ENCODE measurements at regions not wholly inside any gene's neighbourhood (a gene's known extent, or its start where the extent isn't known, plus 50 kb on each side); places are given as distances from the start of the nearest gene placed in this dataset.

GRCh38 chr1:94650301-94650700, 108.7 kb upstream of the F3 start:
- DNase-seq: no peak
- Histone ChIP-seq H4K8ac (ENCODE audit: low read depth in 2 of 2, low read length in 2 of 2) (peak overlapping the region; percentile 40 to 42; a peak in 3 of 4 replicates), H4K91ac (ENCODE audit: insufficient read depth, low read depth, low read length) (peak overlapping the region; percentile 85; the same call in 1 of the 2 replicates), H2AK5ac (ENCODE audit: low read depth, low read length) (no peak overlapping the region), H3K4me3 (ENCODE audit: insufficient read depth, low read depth, low read length) (no peak overlapping the region), H3K14ac (replicated peaks; ENCODE audit: low read depth, low read length) (no peak overlapping the region; the same call in 1 of the 2 replicates), H4K20me1 (ENCODE audit: insufficient read depth, low read length) (no peaks in the 10 kb centered on the region), H3K18ac (ENCODE audit: low read depth, low read length) (peak overlapping the region; percentile 65; the same call in 1 of the 2 replicates), H2BK20ac (ENCODE audit: low read depth, low read length) (peak overlapping the region; percentile 66; the same call in 1 of the 2 replicates), H3K27ac (ENCODE audit: insufficient read depth, low read length) (no peak overlapping the region), H2BK15ac (ENCODE audit: low read depth, low read length) (peak overlapping the region; percentile 93; the same call in 1 of the 3 replicates), H3K36me3 (ENCODE audit: control insufficient read depth, insufficient read depth, low read length) (no peaks in the 10 kb centered on the region), H2AFZ (replicated peaks; ENCODE audit: low read length, poor library complexity) (no peak overlapping the region), H3K4ac (ENCODE audit: low read depth, low read length) (peak overlapping the region; percentile 87; the same call in 1 of the 2 replicates), H3K9me3 (ENCODE audit: control insufficient read depth, insufficient read depth, low read length) (no peaks in the 10 kb centered on the region), H3K4me1 (ENCODE audit: control insufficient read depth, insufficient read depth, low read length) (peaks cover 26% of the 10 kb centered on the region), H3K9ac (ENCODE audit: low read depth, low read length) (no peak overlapping the region), H2AK9ac (replicated peaks; ENCODE audit: low read depth, low read length, poor library complexity) (no peak overlapping the region), H2BK120ac (ENCODE audit: low read depth, low read length) (peak overlapping the region; percentile 86; the same call in 1 of the 2 replicates), H3K56ac (ENCODE audit: extremely low read depth, insufficient read depth, low read length) (0 out of 2 replicates have a peak overlapping the region, but pooled peaks have one; percentile 33), H3K79me1 (ENCODE audit: low read depth in 1 of 2, low read length in 2 of 2) (peaks cover 0 to 27% of the 10 kb centered on the region in 2 experiments; a peak in 2 of 4 replicates), H2BK5ac (ENCODE audit: low read depth, low read length, poor library complexity, severe bottlenecking) (peak overlapping the region; percentile 97), H4K5ac (ENCODE audit: low read depth, low read length) (peak overlapping the region; percentile 44; the same call in 1 of the 2 replicates), H3K23ac (ENCODE audit: low read depth, low read length) (no peak overlapping the region), H3K4me2 (ENCODE audit: low read depth, low read length) (no peak overlapping the region), H3K9me1 (ENCODE audit: insufficient read depth, low read length) (peaks cover 29% of the 10 kb centered on the region), H3K27me3 (ENCODE audit: control insufficient read depth, insufficient read depth, low read length) (no peaks in the 10 kb centered on the region)
- in situ Hi-C loops (cut with MboI; ENCODE audit: low sequenced_read_pairs) (no loop called here), intact Hi-C loops (cut with micrococcal nuclease) (no loop called here), dilution Hi-C loops (cut with HindIII; ENCODE audit: low sequenced_read_pairs, unreplicated experiment) (no loop called here)
- POLR2A ChIA-PET (ENCODE audit: unreplicated experiment): interaction anchor here (1.0 kb wide), 1 partner anchor 108 kb away, joined by 3 read pairs; the partner anchor contains the start of gene F3
- CTCF ChIA-PET: interaction anchor here (1.3 kb wide), 2 partner anchors 10 to 152 kb away, joined by 3 to 4 read pairs; no protein-coding TSS in a partner anchor
- WGBS, 2 experiments (ENCODE audit: extremely low coverage in 2 of 2, insufficient read length in 1 of 2): no CpG with 5 or more reads among the region's 2 CpGs
- TF ChIP-seq NFE2L2 (IDR thresholded peaks at IDR 0.05; ENCODE audit: low read depth, low read length) (no peak), CEBPB (IDR thresholded peaks at IDR 0.05; ENCODE audit: low read depth, low read length) (no peak), SMC3 (IDR thresholded peaks at IDR 0.05; ENCODE audit: low read depth, low read length) (no peak), CHD1 (IDR thresholded peaks at IDR 0.05; ENCODE audit: low read depth, low read length) (no peak), MAZ (IDR thresholded peaks at IDR 0.05; ENCODE audit: borderline replicate concordance, low read depth, low read length) (no peak), RFX5 (IDR thresholded peaks at IDR 0.05; ENCODE audit: low read depth, low read length) (no peak), RCOR1 (IDR thresholded peaks at IDR 0.05; ENCODE audit: insufficient replicate concordance, low read length) (no peak), POLR2A (IDR thresholded peaks at IDR 0.05; ENCODE audit: low read depth, low read length) (no peak), MXI1 (IDR thresholded peaks at IDR 0.05; ENCODE audit: borderline replicate concordance, low read depth, low read length) (no peak), RAD21 (IDR thresholded peaks at IDR 0.05; ENCODE audit: low read length) (no peak), MAFK (IDR thresholded peaks at IDR 0.05; ENCODE audit: low read depth, low read length) (no peak), BHLHE40 (IDR thresholded peaks at IDR 0.05; ENCODE audit: low read depth, low read length) (no peak), FOS (IDR thresholded peaks at IDR 0.05; ENCODE audit: low read depth, low read length) (no peak)
- TF ChIP-seq, protein P1, sequence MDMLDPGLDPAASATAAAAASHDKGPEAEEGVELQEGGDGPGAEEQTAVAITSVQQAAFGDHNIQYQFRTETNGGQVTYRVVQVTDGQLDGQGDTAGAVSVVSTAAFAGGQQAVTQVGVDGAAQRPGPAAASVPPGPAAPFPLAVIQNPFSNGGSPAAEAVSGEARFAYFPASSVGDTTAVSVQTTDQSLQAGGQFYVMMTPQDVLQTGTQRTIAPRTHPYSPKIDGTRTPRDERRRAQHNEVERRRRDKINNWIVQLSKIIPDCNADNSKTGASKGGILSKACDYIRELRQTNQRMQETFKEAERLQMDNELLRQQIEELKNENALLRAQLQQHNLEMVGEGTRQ (IDR thresholded peaks at IDR 0.05; ENCODE audit: low read depth, low read length): no peak
- TF ChIP-seq, protein P2, sequence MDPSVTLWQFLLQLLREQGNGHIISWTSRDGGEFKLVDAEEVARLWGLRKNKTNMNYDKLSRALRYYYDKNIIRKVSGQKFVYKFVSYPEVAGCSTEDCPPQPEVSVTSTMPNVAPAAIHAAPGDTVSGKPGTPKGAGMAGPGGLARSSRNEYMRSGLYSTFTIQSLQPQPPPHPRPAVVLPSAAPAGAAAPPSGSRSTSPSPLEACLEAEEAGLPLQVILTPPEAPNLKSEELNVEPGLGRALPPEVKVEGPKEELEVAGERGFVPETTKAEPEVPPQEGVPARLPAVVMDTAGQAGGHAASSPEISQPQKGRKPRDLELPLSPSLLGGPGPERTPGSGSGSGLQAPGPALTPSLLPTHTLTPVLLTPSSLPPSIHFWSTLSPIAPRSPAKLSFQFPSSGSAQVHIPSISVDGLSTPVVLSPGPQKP (IDR thresholded peaks at IDR 0.05; ENCODE audit: borderline replicate concordance, low read depth, low read length): no peak
- TF ChIP-seq, protein P3, sequence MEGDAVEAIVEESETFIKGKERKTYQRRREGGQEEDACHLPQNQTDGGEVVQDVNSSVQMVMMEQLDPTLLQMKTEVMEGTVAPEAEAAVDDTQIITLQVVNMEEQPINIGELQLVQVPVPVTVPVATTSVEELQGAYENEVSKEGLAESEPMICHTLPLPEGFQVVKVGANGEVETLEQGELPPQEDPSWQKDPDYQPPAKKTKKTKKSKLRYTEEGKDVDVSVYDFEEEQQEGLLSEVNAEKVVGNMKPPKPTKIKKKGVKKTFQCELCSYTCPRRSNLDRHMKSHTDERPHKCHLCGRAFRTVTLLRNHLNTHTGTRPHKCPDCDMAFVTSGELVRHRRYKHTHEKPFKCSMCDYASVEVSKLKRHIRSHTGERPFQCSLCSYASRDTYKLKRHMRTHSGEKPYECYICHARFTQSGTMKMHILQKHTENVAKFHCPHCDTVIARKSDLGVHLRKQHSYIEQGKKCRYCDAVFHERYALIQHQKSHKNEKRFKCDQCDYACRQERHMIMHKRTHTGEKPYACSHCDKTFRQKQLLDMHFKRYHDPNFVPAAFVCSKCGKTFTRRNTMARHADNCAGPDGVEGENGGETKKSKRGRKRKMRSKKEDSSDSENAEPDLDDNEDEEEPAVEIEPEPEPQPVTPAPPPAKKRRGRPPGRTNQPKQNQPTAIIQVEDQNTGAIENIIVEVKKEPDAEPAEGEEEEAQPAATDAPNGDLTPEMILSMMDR (conservative IDR thresholded peaks at IDR 0.05; ENCODE audit: low read depth, low read length): no peak
- no TSS peak for BruUV-seq (replicated peaks)
- no peak for ATAC-seq (ENCODE audit: low read depth)
